PC-3 (cell line): ENCODE measurements at regions not wholly inside any gene's neighbourhood (a gene's known extent, or its start where the extent isn't known, plus 50 kb on each side); places are given as distances from the start of the nearest gene placed in this dataset.

ENCODE experiments used
- ATAC-seq: fragments of 200-7000 bp; cut with Tn5 transposase; 2 replicates; pipeline ENCODE4 v1.9.1; 2020; ENCODE audit warnings: mild to moderate bottlenecking, moderate library complexity
- BruUV-seq: library from RNA; stranded (reverse); fragments of 400-500 nt; replicated peaks from 2 replicates; lab custom pipeline; 2021; lab: Mats Ljungman, UMichigan
- CTCF ChIA-PET: fragments of 300-600 bp; sonication (Branson Sonifier 250); formaldehyde crosslinking; loops from one replicate; lab custom pipeline; 2022; ENCODE audit warnings: antibody characterized with exemption; lab: Charles Lee
- POLR2A ChIA-PET: fragments of 300-600 bp; sonication (Branson Sonifier 250); formaldehyde crosslinking; loops from one replicate; lab custom pipeline; 2022; ENCODE audit warnings: antibody characterized with exemption; ENCODE audit not compliant: unreplicated experiment; lab: Charles Lee
- DNase-seq: peaks from one replicate; pipeline ENCODE4 v3.0.0-alpha.2; 2015
- H2AFZ ChIP-seq: fragments of 300-600 bp; sonication (generic); 2 replicates; pipeline ENCODE4 v1.6.0; 2016; ENCODE audit warnings: antibody characterized with exemption, low read length
- H3F3A ChIP-seq: fragments of 300-600 bp; sonication (generic); one replicate; pipeline ENCODE4 v1.6.0; 2017; ENCODE audit warnings: antibody characterized with exemption, low read length, control low read depth, mild to moderate bottlenecking; ENCODE audit not compliant: unreplicated experiment
- H3K27ac ChIP-seq: fragments of 300-600 bp; sonication (generic); 2 replicates; pipeline ENCODE4 v1.5.1; 2016; ENCODE audit warnings: mild to moderate bottlenecking, low read length
- H3K27me3 ChIP-seq: fragments of 300-600 bp; sonication (generic); 2 replicates; pipeline ENCODE4 v1.6.1; 2016; ENCODE audit warnings: low read length, mixed read lengths
- H3K36me3 ChIP-seq: fragments of 300-600 bp; sonication (generic); 2 replicates; pipeline ENCODE4 v1.6.1; 2016; ENCODE audit warnings: low read depth, mixed run types, low read length, mixed read lengths
- H3K4me1 ChIP-seq: fragments of 300-600 bp; sonication (generic); 2 replicates; pipeline ENCODE4 v1.5.1; 2016; ENCODE audit warnings: low read length; ENCODE audit not compliant: insufficient read depth
- H3K4me2 ChIP-seq: fragments of 300-600 bp; sonication (generic); 2 replicates; pipeline ENCODE4 v1.6.0; 2016; ENCODE audit warnings: low read length
- H3K4me3 ChIP-seq: fragments of 300-600 bp; sonication (generic); 2 replicates; pipeline ENCODE4 v1.5.1; 2016; ENCODE audit warnings: mild to moderate bottlenecking, low read length, mixed read lengths
- H3K79me2 ChIP-seq: fragments of 300-600 bp; sonication (generic); 2 replicates; pipeline ENCODE4 v1.6.1; 2017; ENCODE audit warnings: low read length, mixed read lengths
- H3K9ac ChIP-seq: fragments of 300-600 bp; sonication (generic); 2 replicates; pipeline ENCODE4 v1.6.0; 2016; ENCODE audit warnings: mild to moderate bottlenecking, low read length
- H3K9me2 ChIP-seq: fragments of 300-600 bp; sonication (generic); replicated peaks from 2 replicates; pipeline ENCODE4 v1.6.1; 2016; ENCODE audit warnings: mixed run types, low read length, mixed read lengths
- H3K9me3 ChIP-seq: fragments of 300-600 bp; sonication (generic); 2 replicates; pipeline ENCODE4 v1.6.1; 2016; ENCODE audit warnings: low read length, mixed read lengths
- H4K20me1 ChIP-seq: fragments of 300-600 bp; sonication (generic); 2 replicates; pipeline ENCODE4 v1.6.1; 2016; ENCODE audit warnings: low read length, mixed read lengths
- EZH2 ChIP-seq: fragments of 300-600 bp; sonication (generic); IDR thresholded peaks from one replicate; pipeline ENCODE4 v1.6.1; 2017; ENCODE audit warnings: antibody characterized with exemption, mild to moderate bottlenecking, low read length; ENCODE audit not compliant: unreplicated experiment
- EZH2phosphoT487 ChIP-seq: fragments of 300-600 bp; sonication (generic); IDR thresholded peaks from 2 replicates; pipeline ENCODE4 v1.6.1; 2018; ENCODE audit warnings: mild to moderate bottlenecking, antibody characterized with exemption, low read length, borderline replicate concordance
- intact Hi-C: fragments of 100-400 bp; cut with micrococcal nuclease; formaldehyde crosslinking; loops from 2 replicates; pipeline ENCODE4 v1.9.0; 2023
- TF ChIP-seq, protein P1 (sequence below): fragments of 300-600 bp; sonication (generic); conservative IDR thresholded peaks from 2 replicates; pipeline ENCODE4 v1.5.1; 2017; ENCODE audit warnings: antibody characterized with exemption, low read depth, mild to moderate bottlenecking, low read length

GRCh38 chr10:33412653-33413361, 78.3 kb upstream of the NRP1 start:
- no peaks in the 10 kb centered on the region for H3K36me3 ChIP-seq
- peak overlapping the region; percentile 1; the same call in 1 of the 2 replicates for H3K4me2 ChIP-seq
- H3K79me2 ChIP-seq = no peaks in the 10 kb centered on the region
- ChIA-PET POLR2A (interaction anchor here (0.6 kb wide), 3 partner anchors 78 to 827 kb away, joined by 6 to 9 read pairs (median 6); partner anchors contain the start of gene NRP1), CTCF (interaction anchor here (0.5 to 0.6 kb wide), 3 partner anchors 630 to 1827 kb away, joined by 3 to 7 read pairs (median 6); no protein-coding TSS in a partner anchor)
- H3K9me3 ChIP-seq = no peaks in the 10 kb centered on the region
- intact Hi-C loops = no loop called here
- H3K9ac ChIP-seq = no peak overlapping the region
- peaks cover 16% of the 10 kb centered on the region for H3K4me1 ChIP-seq
- ATAC-seq (peak; percentile 54), DNase-seq (peak; percentile 85)
- no peaks in the 10 kb centered on the region for H4K20me1 ChIP-seq
- BruUV-seq = no TSS peak
- H2AFZ ChIP-seq = no peak overlapping the region
- TF ChIP-seq, protein P1, sequence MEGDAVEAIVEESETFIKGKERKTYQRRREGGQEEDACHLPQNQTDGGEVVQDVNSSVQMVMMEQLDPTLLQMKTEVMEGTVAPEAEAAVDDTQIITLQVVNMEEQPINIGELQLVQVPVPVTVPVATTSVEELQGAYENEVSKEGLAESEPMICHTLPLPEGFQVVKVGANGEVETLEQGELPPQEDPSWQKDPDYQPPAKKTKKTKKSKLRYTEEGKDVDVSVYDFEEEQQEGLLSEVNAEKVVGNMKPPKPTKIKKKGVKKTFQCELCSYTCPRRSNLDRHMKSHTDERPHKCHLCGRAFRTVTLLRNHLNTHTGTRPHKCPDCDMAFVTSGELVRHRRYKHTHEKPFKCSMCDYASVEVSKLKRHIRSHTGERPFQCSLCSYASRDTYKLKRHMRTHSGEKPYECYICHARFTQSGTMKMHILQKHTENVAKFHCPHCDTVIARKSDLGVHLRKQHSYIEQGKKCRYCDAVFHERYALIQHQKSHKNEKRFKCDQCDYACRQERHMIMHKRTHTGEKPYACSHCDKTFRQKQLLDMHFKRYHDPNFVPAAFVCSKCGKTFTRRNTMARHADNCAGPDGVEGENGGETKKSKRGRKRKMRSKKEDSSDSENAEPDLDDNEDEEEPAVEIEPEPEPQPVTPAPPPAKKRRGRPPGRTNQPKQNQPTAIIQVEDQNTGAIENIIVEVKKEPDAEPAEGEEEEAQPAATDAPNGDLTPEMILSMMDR = no peak
- TF ChIP-seq EZH2phosphoT487 (no peak), EZH2 (no peak)
- peak overlapping the region; percentile 15 for H3K27ac ChIP-seq
- no peaks in the 10 kb centered on the region for H3F3A ChIP-seq
- no peaks in the 10 kb centered on the region for H3K27me3 ChIP-seq
- H3K9me2 ChIP-seq = 0 out of 2 replicates have a peak, but pooled peaks cover 4% of the 10 kb centered on the region
- no peak overlapping the region for H3K4me3 ChIP-seq

DNA sequence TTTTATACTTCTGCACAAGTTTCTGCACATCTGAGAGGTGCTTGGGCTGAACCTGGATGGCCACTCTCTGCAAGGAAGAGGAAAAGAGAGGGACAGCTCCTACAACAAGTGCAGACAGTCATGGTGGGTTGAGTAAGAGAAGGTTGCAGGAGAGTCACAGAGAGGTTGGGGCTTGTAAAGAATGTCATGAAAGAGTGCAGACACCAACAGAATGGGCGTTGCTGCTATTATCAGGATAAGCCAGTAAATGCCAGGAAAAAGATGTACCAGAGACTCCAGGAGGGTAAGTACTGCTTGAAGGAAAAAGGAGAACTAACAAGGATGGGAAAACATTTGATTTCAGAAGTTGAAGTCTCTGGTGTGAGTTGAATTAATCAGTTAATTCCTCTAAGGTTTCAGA, 77.8 kb upstream of the NRP1 start:
- H3K27me3 ChIP-seq = no peaks in the 10 kb centered on the region
- H3K9me3 ChIP-seq = no peaks in the 10 kb centered on the region
- no peak for TF ChIP-seq EZH2phosphoT487
- no peak for TF ChIP-seq EZH2
- TF ChIP-seq, protein P1 = no peak
- no peaks in the 10 kb centered on the region for H4K20me1 ChIP-seq
- H3K9ac ChIP-seq = no peak overlapping the region
- H3K27ac ChIP-seq = peak overlapping the region; percentile 11
- H3K4me3 ChIP-seq = no peak overlapping the region
- H3K9me2 ChIP-seq = 0 out of 2 replicates have a peak, but pooled peaks cover 8% of the 10 kb centered on the region
- no peaks in the 10 kb centered on the region for H3K79me2 ChIP-seq
- no peaks in the 10 kb centered on the region for H3F3A ChIP-seq
- CTCF ChIA-PET = interaction anchor here (0.6 kb wide), 1 partner anchor 714 kb away, joined by 6 read pairs; no protein-coding TSS in a partner anchor
- intact Hi-C loops = no loop called here
- no TSS peak for BruUV-seq
- peaks cover 16% of the 10 kb centered on the region for H3K4me1 ChIP-seq
- no peaks in the 10 kb centered on the region for H3K36me3 ChIP-seq
- ATAC-seq = no peak; the same call in 1 of the 2 replicates
- no peak for DNase-seq
- peak overlapping the region; percentile 1; the same call in 1 of the 2 replicates for H3K4me2 ChIP-seq
- H2AFZ ChIP-seq = 0 out of 2 replicates have a peak overlapping the region, but pooled peaks have one; percentile 0
- POLR2A ChIA-PET = interaction anchor here (0.6 kb wide), 1 partner anchor 827 kb away, joined by 9 read pairs; no protein-coding TSS in a partner anchor

GRCh38 chr10:33410860-33411234, 76.4 kb upstream of the NRP1 start:
- no peak for DNase-seq
- Histone ChIP-seq H3K27ac (no peak overlapping the region), H3K4me2 (no peak overlapping the region), H3K4me3 (no peak overlapping the region), H2AFZ (no peak overlapping the region), H3K9me2 (peaks cover 8% of the 10 kb centered on the region; the same call in 1 of the 2 replicates), H4K20me1 (no peaks in the 10 kb centered on the region), H3K9ac (no peak overlapping the region), H3K79me2 (no peaks in the 10 kb centered on the region), H3F3A (no peaks in the 10 kb centered on the region), H3K4me1 (peaks cover 16% of the 10 kb centered on the region), H3K36me3 (no peaks in the 10 kb centered on the region), H3K27me3 (no peaks in the 10 kb centered on the region), H3K9me3 (no peaks in the 10 kb centered on the region)
- POLR2A ChIA-PET = no interaction called here
- ATAC-seq = no peak
- CTCF ChIA-PET = interaction anchor here (0.6 to 0.7 kb wide), 2 partner anchors 12 to 483 kb away, joined by 3 read pairs; no protein-coding TSS in a partner anchor
- no peak for TF ChIP-seq EZH2phosphoT487
- no peak for TF ChIP-seq EZH2
- TF ChIP-seq, protein P1 = no peak
- BruUV-seq = no TSS peak
- intact Hi-C loops = no loop called here
